ENCODE measurements at regions not wholly inside any gene's neighbourhood (a gene's known extent, or its start where the extent isn't known, plus 50 kb on each side); places are given as distances from the start of the nearest gene placed in this dataset.

DNA sequence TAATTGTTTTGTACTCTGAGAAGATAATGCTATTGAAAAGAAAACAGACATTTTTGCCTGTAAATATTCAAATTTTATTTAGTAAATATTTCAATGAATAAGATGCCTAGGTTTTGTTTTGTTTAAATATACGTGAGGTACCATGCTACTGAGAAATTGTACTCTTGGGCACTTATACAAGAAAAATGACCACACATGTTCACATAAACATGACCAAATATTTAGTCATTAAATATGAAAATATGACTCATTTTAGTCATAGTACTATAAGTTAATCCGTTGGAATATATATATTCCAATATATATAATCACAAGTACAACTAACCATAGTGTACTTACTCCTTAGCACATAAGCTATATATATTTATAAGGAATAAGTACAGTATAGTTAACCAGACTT is 56.7 kb upstream of the ZNF804A start:
- WGBS: 80% methylated on average over 2 of the region's 2 CpGs
- Histone ChIP-seq H3K27me3 (no peaks in the 10 kb centered on the region), H3K4me1 (no peaks in the 10 kb centered on the region), H3K36me3 (no peaks in the 10 kb centered on the region), H3K27ac (replicated peaks in 1 of 4) (no peak overlapping the region), H3K4me3 (no peak overlapping the region), H3K9me3 (no peaks in the 10 kb centered on the region)
- intact Hi-C loops (cut with DNase I): no loop called here
- TF ChIP-seq EP300 (IDR thresholded peaks at IDR 0.05) (no peak), POLR2AphosphoS5 (IDR thresholded peaks at IDR 0.05) (no peak), POLR2A (IDR thresholded peaks at IDR 0.05; ENCODE audit: low read depth) (no peak)
- TF ChIP-seq, protein P1, sequence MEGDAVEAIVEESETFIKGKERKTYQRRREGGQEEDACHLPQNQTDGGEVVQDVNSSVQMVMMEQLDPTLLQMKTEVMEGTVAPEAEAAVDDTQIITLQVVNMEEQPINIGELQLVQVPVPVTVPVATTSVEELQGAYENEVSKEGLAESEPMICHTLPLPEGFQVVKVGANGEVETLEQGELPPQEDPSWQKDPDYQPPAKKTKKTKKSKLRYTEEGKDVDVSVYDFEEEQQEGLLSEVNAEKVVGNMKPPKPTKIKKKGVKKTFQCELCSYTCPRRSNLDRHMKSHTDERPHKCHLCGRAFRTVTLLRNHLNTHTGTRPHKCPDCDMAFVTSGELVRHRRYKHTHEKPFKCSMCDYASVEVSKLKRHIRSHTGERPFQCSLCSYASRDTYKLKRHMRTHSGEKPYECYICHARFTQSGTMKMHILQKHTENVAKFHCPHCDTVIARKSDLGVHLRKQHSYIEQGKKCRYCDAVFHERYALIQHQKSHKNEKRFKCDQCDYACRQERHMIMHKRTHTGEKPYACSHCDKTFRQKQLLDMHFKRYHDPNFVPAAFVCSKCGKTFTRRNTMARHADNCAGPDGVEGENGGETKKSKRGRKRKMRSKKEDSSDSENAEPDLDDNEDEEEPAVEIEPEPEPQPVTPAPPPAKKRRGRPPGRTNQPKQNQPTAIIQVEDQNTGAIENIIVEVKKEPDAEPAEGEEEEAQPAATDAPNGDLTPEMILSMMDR (IDR thresholded peaks at IDR 0.05): no peak
- no peak for DNase-seq (ENCODE audit: extremely low spot score)

DNA sequence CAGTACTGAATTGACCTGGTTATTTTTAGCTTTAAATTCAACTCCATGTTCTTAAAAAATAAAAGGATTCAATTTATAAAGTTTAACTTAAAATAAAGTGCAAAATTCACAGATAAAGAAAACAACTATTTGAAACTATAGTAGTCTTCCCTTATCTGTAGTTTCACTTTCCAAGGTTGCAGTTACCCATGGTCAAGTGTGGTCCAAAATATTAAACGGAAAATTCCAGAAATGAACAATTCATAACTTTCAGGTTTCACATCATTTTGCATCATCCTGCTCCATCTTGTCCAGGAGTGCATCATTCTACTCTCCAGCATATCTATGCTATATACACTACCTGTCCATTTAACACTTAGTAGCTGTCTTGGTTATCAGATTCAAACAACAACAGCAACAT is 54.5 kb upstream of the ZNF804A start:
- H3K27me3 ChIP-seq: no peaks in the 10 kb centered on the region
- no peaks in the 10 kb centered on the region for H3K4me1 ChIP-seq
- H3K9me3 ChIP-seq: no peaks in the 10 kb centered on the region
- no peak overlapping the region for H3K4me3 ChIP-seq
- intact Hi-C loops (cut with DNase I): no loop called here
- no peaks in the 10 kb centered on the region for H3K36me3 ChIP-seq
- no peak for DNase-seq (ENCODE audit: extremely low spot score)
- H3K27ac ChIP-seq (replicated peaks in 1 of 4): no peak overlapping the region
- no peak for TF ChIP-seq POLR2AphosphoS5 (IDR thresholded peaks at IDR 0.05)
- 75% methylated on average over 1 of the region's 1 CpG for WGBS

Small RNAs in the stretch of these regions (small RNA-seq; reads per million reads assigned to genes)
- 0 reads per million in 3 donors for gene MIR548AE1

Measured in esophagus muscularis mucosa (tissue), 4 donors.